ENCODE measurements at regions not wholly inside any gene's neighbourhood (a gene's known extent, or its start where the extent isn't known, plus 50 kb on each side); places are given as distances from the start of the nearest gene placed in this dataset.

- 85% methylated on average over 3 of the region's 3 CpGs; no CpG with 5 or more reads in 1 of the 2 experiments for WGBS, 2 experiments (ENCODE audit: extremely low coverage in 1 of 2, insufficient coverage in 1 of 2, insufficient read length in 1 of 2, insufficient replicate concordance in 2 of 2, low coverage in 1 of 2, low lambda C conversion rate in 2 of 2, missing lambda C conversion rate in 1 of 2)
- ChIA-PET CTCF (ENCODE audit: partially characterized antibody) (interaction anchor here (0.7 to 1.7 kb wide), 4 partner anchors 9 to 435 kb away, joined by 3 to 6 read pairs (median 4); no protein-coding TSS in a partner anchor), POLR2A (ENCODE audit: partially characterized antibody) (no interaction called here)
- DNase-seq (ENCODE audit: low read depth in 1 of 2, low spot score in 2 of 2) (no peak), FAIRE-seq (no peak)
- no peak overlapping the region for H2BK15ac ChIP-seq (ENCODE audit: low read length)
- no peak overlapping the region for H2BK5ac ChIP-seq (ENCODE audit: low read depth, low read length)
- H3K56ac ChIP-seq (replicated peaks; ENCODE audit: insufficient read length, low read depth, low read length) = no peak overlapping the region
- H3K23ac ChIP-seq (ENCODE audit: insufficient read length) = no peak overlapping the region
- no peak overlapping the region for H3K9ac ChIP-seq (replicated peaks in 1 of 4; ENCODE audit: extremely low read depth in 1 of 4, low read depth in 3 of 4, low read length in 3 of 4)
- H4K91ac ChIP-seq (replicated peaks; ENCODE audit: insufficient read length, low read length) = no peak overlapping the region
- no peaks in the 10 kb centered on the region for H3K36me3 ChIP-seq (ENCODE audit: control insufficient read depth in 2 of 4, insufficient read depth in 4 of 4, low read length in 3 of 4)
- no peak overlapping the region for H4K5ac ChIP-seq (ENCODE audit: insufficient read length, low read depth, low read length)
- no peaks in the 10 kb centered on the region for H4K20me1 ChIP-seq (replicated peaks in 1 of 2; ENCODE audit: control insufficient read depth in 1 of 2, insufficient read depth in 2 of 2, low read length in 2 of 2)
- H2AFZ ChIP-seq (ENCODE audit: low read length) = no peak overlapping the region
- no peaks in the 10 kb centered on the region for H3K9me3 ChIP-seq (ENCODE audit: insufficient read depth in 2 of 2, low read depth in 1 of 2, low read length in 1 of 2)
- no peaks in the 10 kb centered on the region for H3K79me1 ChIP-seq (ENCODE audit: low read depth, low read length)
- no peak overlapping the region for H3K4me2 ChIP-seq (ENCODE audit: insufficient read depth in 1 of 2, low read depth in 2 of 2, low read length in 2 of 2)
- no peaks in the 10 kb centered on the region for H3K4me1 ChIP-seq (replicated peaks in 1 of 4; ENCODE audit: control insufficient read depth in 3 of 4, insufficient read depth in 4 of 4, low read length in 3 of 4)
- no peak overlapping the region for H3K18ac ChIP-seq (ENCODE audit: extremely low read depth, low read length)
- no peak overlapping the region for H3K4me3 ChIP-seq (ENCODE audit: extremely low read depth in 1 of 4, insufficient read depth in 2 of 4, low read depth in 3 of 4, low read length in 4 of 4)
- H3K79me2 ChIP-seq (ENCODE audit: control insufficient read depth in 1 of 2, insufficient read depth in 2 of 2, low read length in 2 of 2) = no peaks in the 10 kb centered on the region
- H4K8ac ChIP-seq (ENCODE audit: extremely low read depth, insufficient read depth, low read length) = no peak overlapping the region
- H3K27me3 ChIP-seq (replicated peaks in 1 of 4; ENCODE audit: control insufficient read depth in 3 of 4, extremely low read depth in 1 of 4, insufficient read depth in 3 of 4, low read length in 3 of 4) = no peaks in the 10 kb centered on the region; a peak in 1 of 7 replicates
- no peak overlapping the region for H3K14ac ChIP-seq (ENCODE audit: insufficient read length)
- no peak overlapping the region for H2BK12ac ChIP-seq (ENCODE audit: low read depth, low read length)
- no peak overlapping the region for H2AK5ac ChIP-seq (ENCODE audit: low read depth, low read length)
- H2BK120ac ChIP-seq (replicated peaks; ENCODE audit: low read depth, low read length) = no peak overlapping the region
- no peak overlapping the region for H3K27ac ChIP-seq (ENCODE audit: low read depth, low read length)
- no peaks in the 10 kb centered on the region for H3K23me2 ChIP-seq (ENCODE audit: low read depth, low read length)
- H2BK20ac ChIP-seq (ENCODE audit: low read length) = no peak overlapping the region
- H3K4ac ChIP-seq (replicated peaks; ENCODE audit: insufficient read length, low read depth, low read length) = no peak overlapping the region
- no peak for TF ChIP-seq NRF1 (IDR thresholded peaks at IDR 0.05; ENCODE audit: low read depth, low read length)
- no peak for TF ChIP-seq SIX5 (IDR thresholded peaks at IDR 0.05; ENCODE audit: low read depth, low read length)
- TF ChIP-seq, protein P1, sequence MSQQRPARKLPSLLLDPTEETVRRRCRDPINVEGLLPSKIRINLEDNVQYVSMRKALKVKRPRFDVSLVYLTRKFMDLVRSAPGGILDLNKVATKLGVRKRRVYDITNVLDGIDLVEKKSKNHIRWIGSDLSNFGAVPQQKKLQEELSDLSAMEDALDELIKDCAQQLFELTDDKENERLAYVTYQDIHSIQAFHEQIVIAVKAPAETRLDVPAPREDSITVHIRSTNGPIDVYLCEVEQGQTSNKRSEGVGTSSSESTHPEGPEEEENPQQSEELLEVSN (IDR thresholded peaks at IDR 0.05) = no peak
- TF ChIP-seq EGR1 (IDR thresholded peaks at IDR 0.05; ENCODE audit: borderline replicate concordance, low read depth, low read length) = no peak
- TF ChIP-seq SAP30 (IDR thresholded peaks at IDR 0.05; ENCODE audit: insufficient read depth, insufficient replicate concordance, low read length) = no peak
- TF ChIP-seq SIN3A (conservative IDR thresholded peaks at IDR 0.05 in 1 of 2, IDR thresholded peaks at IDR 0.05 in 1 of 2; ENCODE audit: low read depth in 1 of 2, low read length in 2 of 2) = no peak
- TF ChIP-seq SIRT6 (IDR thresholded peaks at IDR 0.05; ENCODE audit: low read length) = no peak
- TF ChIP-seq POLR2A (IDR thresholded peaks at IDR 0.05; ENCODE audit: control extremely low read depth in 1 of 2, low read depth in 2 of 2, low read length in 2 of 2) = no peak
- no peak for TF ChIP-seq FOSL1 (IDR thresholded peaks at IDR 0.05; ENCODE audit: insufficient read depth, low read depth, low read length)
- TF ChIP-seq CHD2 (IDR thresholded peaks at IDR 0.05; ENCODE audit: low read length) = no peak
- TF ChIP-seq SUZ12 (IDR thresholded peaks at IDR 0.05; ENCODE audit: low read length) = no peak
- no peak for TF ChIP-seq ZNF274 (IDR thresholded peaks at IDR 0.05; ENCODE audit: borderline replicate concordance, extremely low read depth, low read length)
- no peak for TF ChIP-seq CBX8 (IDR thresholded peaks at IDR 0.05; ENCODE audit: borderline replicate concordance, low read depth, low read length)
- TF ChIP-seq HDAC6 (IDR thresholded peaks at IDR 0.05; ENCODE audit: low read depth, low read length) = no peak
- no peak for TF ChIP-seq SP4 (IDR thresholded peaks at IDR 0.05; ENCODE audit: low read length)
Measured at GRCh38 chr1:232293361-232293760, 336.6 kb downstream of the SIPA1L2 start.

All from H1 (cell line).